ENCODE measurements at regions not wholly inside any gene's neighbourhood (a gene's known extent, or its start where the extent isn't known, plus 50 kb on each side); places are given as distances from the start of the nearest gene placed in this dataset.

DNA sequence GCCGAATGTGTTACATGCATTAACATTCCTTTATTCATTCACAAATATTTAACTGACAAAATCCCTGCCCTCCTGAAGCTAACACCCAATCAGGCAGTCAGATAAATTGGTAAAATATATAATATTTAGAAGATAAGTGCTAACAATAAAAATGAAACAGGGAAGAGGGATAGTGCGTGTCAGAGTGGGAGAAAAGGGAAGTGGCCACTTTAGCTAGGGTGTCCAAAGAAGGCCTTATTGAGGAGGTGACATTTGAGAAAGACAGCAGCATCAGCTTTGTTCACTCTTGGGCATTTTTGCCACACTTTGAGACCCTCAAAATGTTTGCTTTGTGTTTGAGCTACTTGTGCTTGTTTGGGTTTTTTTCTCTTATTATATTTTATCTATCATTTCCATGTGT, 317.8 kb downstream of the SNX13 start:
- TF ChIP-seq, protein P1, sequence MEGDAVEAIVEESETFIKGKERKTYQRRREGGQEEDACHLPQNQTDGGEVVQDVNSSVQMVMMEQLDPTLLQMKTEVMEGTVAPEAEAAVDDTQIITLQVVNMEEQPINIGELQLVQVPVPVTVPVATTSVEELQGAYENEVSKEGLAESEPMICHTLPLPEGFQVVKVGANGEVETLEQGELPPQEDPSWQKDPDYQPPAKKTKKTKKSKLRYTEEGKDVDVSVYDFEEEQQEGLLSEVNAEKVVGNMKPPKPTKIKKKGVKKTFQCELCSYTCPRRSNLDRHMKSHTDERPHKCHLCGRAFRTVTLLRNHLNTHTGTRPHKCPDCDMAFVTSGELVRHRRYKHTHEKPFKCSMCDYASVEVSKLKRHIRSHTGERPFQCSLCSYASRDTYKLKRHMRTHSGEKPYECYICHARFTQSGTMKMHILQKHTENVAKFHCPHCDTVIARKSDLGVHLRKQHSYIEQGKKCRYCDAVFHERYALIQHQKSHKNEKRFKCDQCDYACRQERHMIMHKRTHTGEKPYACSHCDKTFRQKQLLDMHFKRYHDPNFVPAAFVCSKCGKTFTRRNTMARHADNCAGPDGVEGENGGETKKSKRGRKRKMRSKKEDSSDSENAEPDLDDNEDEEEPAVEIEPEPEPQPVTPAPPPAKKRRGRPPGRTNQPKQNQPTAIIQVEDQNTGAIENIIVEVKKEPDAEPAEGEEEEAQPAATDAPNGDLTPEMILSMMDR (IDR thresholded peaks at IDR 0.05; ENCODE audit: poor library complexity) = no peak
- no peak for TF ChIP-seq EZH2 (IDR thresholded peaks at IDR 0.05; ENCODE audit: borderline replicate concordance)
